H9 (cell line): ENCODE measurements at regions not wholly inside any gene's neighbourhood (a gene's known extent, or its start where the extent isn't known, plus 50 kb on each side); places are given as distances from the start of the nearest gene placed in this dataset.
"Not testable (repeated sequence)": the region's sequence is repeated elsewhere in the genome, so short reads cannot be mapped to it uniquely, and the experiment has no call there.

ENCODE experiments used
- DNase-seq: peaks from one replicate; pipeline ENCODE4 v3.0.0-alpha.2; 2017
- H2AFZ ChIP-seq: one replicate; pipeline ENCODE4 v1.6.1; 2013; ENCODE audit warnings: mild to moderate bottlenecking, low read length, control low read depth, moderate library complexity
- H2AK5ac ChIP-seq: 2 replicates; pipeline ENCODE4 v1.6.1; 2013; ENCODE audit warnings: low read length, control low read depth, mixed read lengths; ENCODE audit not compliant: insufficient read length
- H2BK120ac ChIP-seq: one replicate; pipeline ENCODE4 v1.6.1; 2013; ENCODE audit warnings: low read depth, mild to moderate bottlenecking, low read length, control low read depth, inconsistent platforms; ENCODE audit not compliant: poor library complexity, severe bottlenecking
- H2BK12ac ChIP-seq: 2 replicates; pipeline ENCODE4 v1.6.1; 2013; ENCODE audit warnings: low read length, control low read depth, mixed read lengths, low read depth; ENCODE audit not compliant: insufficient read length
- H2BK15ac ChIP-seq: 2 replicates; pipeline ENCODE4 v1.6.1; 2013; ENCODE audit warnings: low read depth, low read length, control low read depth
- H2BK20ac ChIP-seq: one replicate; pipeline ENCODE4 v1.6.1; 2013; ENCODE audit warnings: low read depth, mild to moderate bottlenecking, low read length, control low read depth, inconsistent platforms; ENCODE audit not compliant: poor library complexity, severe bottlenecking
- H2BK5ac ChIP-seq: 2 replicates; pipeline ENCODE4 v1.6.1; 2013; ENCODE audit warnings: low read length, control low read depth, mixed read lengths; ENCODE audit not compliant: insufficient read length
- H3K14ac ChIP-seq: 2 replicates; pipeline ENCODE4 v1.6.1; 2013; ENCODE audit warnings: low read length, control low read depth; ENCODE audit not compliant: insufficient read depth
- H3K18ac ChIP-seq: 2 replicates; pipeline ENCODE4 v1.6.1; 2013; ENCODE audit warnings: low read depth, mild to moderate bottlenecking, mixed read lengths, low read length, control low read depth; ENCODE audit not compliant: insufficient read length
- H3K23ac ChIP-seq: 2 replicates; pipeline ENCODE4 v1.6.1; 2013; ENCODE audit warnings: low read length, control low read depth, mixed read lengths, low read depth; ENCODE audit not compliant: insufficient read length
- H3K23me2 ChIP-seq: 2 replicates; pipeline ENCODE4 v1.6.1; 2013; ENCODE audit warnings: low read depth, mild to moderate bottlenecking, mixed read lengths, low read length, control low read depth; ENCODE audit not compliant: insufficient read length, poor library complexity, severe bottlenecking
- H3K27ac ChIP-seq: 2 replicates; pipeline ENCODE4 v1.5.1; 2013; ENCODE audit warnings: low read length, control low read depth, mixed read lengths, low read depth; ENCODE audit not compliant: insufficient read length
- H3K27me3 ChIP-seq: 2 replicates; pipeline ENCODE4 v1.6.1; 2013; ENCODE audit warnings: low read length, control low read depth, inconsistent platforms; ENCODE audit not compliant: insufficient read depth
- H3K4ac ChIP-seq: 2 replicates; pipeline ENCODE4 v1.6.1; 2013; ENCODE audit warnings: low read depth, mild to moderate bottlenecking, control low read depth, inconsistent platforms, low read length, moderate library complexity
- H3K4me1 ChIP-seq: 2 replicates; pipeline ENCODE4 v1.6.1; 2013; ENCODE audit warnings: low read length, control low read depth, inconsistent platforms; ENCODE audit not compliant: insufficient read depth
- H3K4me2 ChIP-seq: 2 replicates; pipeline ENCODE4 v1.6.1; 2013; ENCODE audit warnings: low read length, control low read depth, mixed read lengths; ENCODE audit not compliant: insufficient read length, insufficient read depth
- H3K56ac ChIP-seq: 2 replicates; pipeline ENCODE4 v1.6.1; 2013; ENCODE audit warnings: low read depth, mild to moderate bottlenecking, mixed read lengths, low read length, control low read depth; ENCODE audit not compliant: insufficient read length
- H3K79me1 ChIP-seq: 2 replicates; pipeline ENCODE4 v1.6.1; 2013; ENCODE audit warnings: low read depth, mild to moderate bottlenecking, moderate library complexity, low read length, control low read depth, inconsistent platforms; ENCODE audit not compliant: insufficient read depth, poor library complexity, severe bottlenecking
- H3K79me2 ChIP-seq: 2 replicates; pipeline ENCODE4 v1.6.1; 2013; ENCODE audit warnings: low read length, control low read depth, inconsistent platforms; ENCODE audit not compliant: insufficient read depth
- H3K9ac ChIP-seq: 2 replicates; pipeline ENCODE4 v1.6.1; 2013; ENCODE audit warnings: low read length, control low read depth, mixed read lengths; ENCODE audit not compliant: insufficient read length; ENCODE audit errors: extremely low read depth
- H3K9me3 ChIP-seq: one replicate; pipeline ENCODE4 v1.6.1; 2013; ENCODE audit warnings: low read depth, low read length, inconsistent platforms; ENCODE audit not compliant: control insufficient read depth
- H3T11ph ChIP-seq: one replicate; pipeline ENCODE4 v1.6.1; 2013; ENCODE audit warnings: mild to moderate bottlenecking, low read length, control low read depth, inconsistent platforms
- H4K20me1 ChIP-seq: one replicate; pipeline ENCODE4 v1.6.1; 2013; ENCODE audit not compliant: control insufficient read depth, insufficient read length, insufficient read depth
- H4K5ac ChIP-seq: 2 replicates; pipeline ENCODE4 v1.6.1; 2013; ENCODE audit warnings: low read depth, mild to moderate bottlenecking, mixed read lengths, low read length, control low read depth; ENCODE audit not compliant: insufficient read length
- H4K8ac ChIP-seq: replicated peaks from 2 replicates; pipeline ENCODE4 v1.6.1; 2013; ENCODE audit warnings: low read length, control low read depth, mixed read lengths, low read depth; ENCODE audit not compliant: insufficient read length
- H4K91ac ChIP-seq: 2 replicates; pipeline ENCODE4 v1.6.1; 2013; ENCODE audit warnings: low read depth, mild to moderate bottlenecking, moderate library complexity, mixed read lengths, low read length, control low read depth; ENCODE audit not compliant: insufficient read length
- H3K27ac Mint-ChIP-seq, 3 experiments: 2 replicates in 2 of 3; 3 replicates in 1 of 3; pipeline ENCODE4 v1.8.0; 2020 to 2021; ENCODE audit warnings: mixed read lengths in 3 of 3, mild to moderate bottlenecking in 1 of 3, moderate library complexity in 1 of 3
- H3K27me3 Mint-ChIP-seq: 2 replicates; pipeline ENCODE4 v1.8.0; 2021; ENCODE audit warnings: low read depth, mild to moderate bottlenecking, moderate library complexity, mixed read lengths
- H3K36me3 Mint-ChIP-seq, 3 experiments: 2 replicates in 2 of 3; 3 replicates in 1 of 3; pipeline ENCODE4 v1.8.0; 2020 to 2021; ENCODE audit warnings: low read depth in 3 of 3, mixed read lengths in 3 of 3; ENCODE audit not compliant: insufficient read depth in 1 of 3
- H3K4me1 Mint-ChIP-seq, 2 experiments: 2 replicates each; pipeline ENCODE4 v1.8.0; 2020; ENCODE audit warnings: mixed read lengths in 2 of 2
- H3K4me3 Mint-ChIP-seq, 2 experiments: 2 replicates in 1 of 2; 3 replicates in 1 of 2; pipeline ENCODE4 v1.8.0; 2020 to 2021; ENCODE audit warnings: mild to moderate bottlenecking in 2 of 2, mixed read lengths in 2 of 2, moderate library complexity in 1 of 2
- H3K9me3 Mint-ChIP-seq, 2 experiments: 2 replicates in 1 of 2; 3 replicates in 1 of 2; pipeline ENCODE4 v1.8.0; 2020; ENCODE audit warnings: mild to moderate bottlenecking in 2 of 2, mixed read lengths in 2 of 2, moderate library complexity in 1 of 2
- WGBS: extraction: QIAGEN DNeasy Blood & Tissue Kit; methylation state at CpG from one replicate; pipeline ENCODE4 v1.1.7; 2013; ENCODE audit warnings: missing lambda C conversion rate, low lambda C conversion rate, mixed read lengths; ENCODE audit not compliant: insufficient read length; ENCODE audit errors: extremely low coverage; 5-methylcytosine and 5-hydroxymethylcytosine counted together

DNA sequence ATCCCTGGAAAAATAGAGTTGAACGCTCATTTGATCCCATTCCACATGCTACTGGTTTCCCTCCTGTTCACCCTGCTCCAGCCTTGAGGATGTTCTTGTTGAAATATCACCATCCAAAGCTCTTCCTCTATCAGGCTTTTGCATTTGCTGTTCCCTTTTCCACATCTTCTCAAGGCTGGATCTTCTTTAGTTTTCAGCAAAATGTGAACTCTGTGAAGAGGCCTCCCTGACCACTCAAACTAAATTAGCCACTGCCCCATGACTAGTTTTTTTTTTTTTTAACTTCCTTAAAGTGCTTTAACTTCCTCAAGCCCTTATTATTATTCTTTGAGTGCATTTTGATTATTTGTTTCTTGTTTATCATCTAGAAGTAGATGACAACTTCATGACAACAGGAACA is 119.3 kb upstream of the ZNF658 start:
- H3K23me2 ChIP-seq, H4K91ac ChIP-seq, H3K79me2 ChIP-seq, H3K56ac ChIP-seq, H3K4me2 ChIP-seq, H3K79me1 ChIP-seq, H3K4me1 ChIP-seq, DNase-seq, H4K5ac ChIP-seq, H3K9me3 Mint-ChIP-seq, H2BK12ac ChIP-seq, H3K4me3 Mint-ChIP-seq, H3K27ac ChIP-seq, H3K9ac ChIP-seq, H4K8ac ChIP-seq, H2BK15ac ChIP-seq, H2BK5ac ChIP-seq, H3K23ac ChIP-seq, H2BK20ac ChIP-seq, H3K18ac ChIP-seq, H2AFZ ChIP-seq, H2AK5ac ChIP-seq, H3K36me3 Mint-ChIP-seq, H3K14ac ChIP-seq, H3K27me3 Mint-ChIP-seq, H3K4ac ChIP-seq, H4K20me1 ChIP-seq, H3K27ac Mint-ChIP-seq, H3K27me3 ChIP-seq, H3T11ph ChIP-seq, H2BK120ac ChIP-seq, H3K9me3 ChIP-seq: not testable (repeated sequence)
- no CpG with 5 or more reads among the region's 1 CpG for WGBS
- peaks cover 8 to 12% of the 10 kb centered on the region in 2 experiments for H3K4me1 Mint-ChIP-seq

DNA sequence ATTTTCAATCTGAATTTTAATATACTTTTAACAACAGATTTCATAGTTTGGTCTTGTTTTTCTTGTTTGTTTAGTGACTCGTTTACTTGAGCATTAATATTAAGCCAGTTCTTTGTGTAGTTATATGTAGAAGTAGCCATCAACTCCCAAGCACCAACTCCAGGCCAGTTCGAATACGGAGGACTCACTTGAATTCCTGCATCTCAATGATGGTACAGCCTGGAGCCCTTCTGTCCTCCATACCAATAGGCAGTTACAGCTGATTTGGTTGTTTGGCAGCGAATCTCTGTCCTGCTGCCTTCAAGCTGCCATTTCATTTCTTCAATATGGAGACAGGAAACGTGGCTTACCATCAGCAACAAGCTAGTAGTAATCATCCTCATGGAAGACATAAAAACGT is 118.5 kb upstream of the ZNF658 start:
- H2BK15ac ChIP-seq, H3K4me3 Mint-ChIP-seq, H3K27me3 Mint-ChIP-seq, H2AK5ac ChIP-seq, H3K27me3 ChIP-seq, H3K56ac ChIP-seq, H3K79me2 ChIP-seq, H3K14ac ChIP-seq, H3K9me3 ChIP-seq, H4K5ac ChIP-seq, H3K18ac ChIP-seq, H3T11ph ChIP-seq, H3K27ac Mint-ChIP-seq, H2BK120ac ChIP-seq, H3K23ac ChIP-seq, H3K4me2 ChIP-seq, H3K79me1 ChIP-seq, H3K27ac ChIP-seq, H3K4me1 ChIP-seq, H4K20me1 ChIP-seq, H3K9ac ChIP-seq, H2BK12ac ChIP-seq, H3K4ac ChIP-seq, H2BK20ac ChIP-seq, H4K91ac ChIP-seq, DNase-seq, H4K8ac ChIP-seq, H3K9me3 Mint-ChIP-seq, H3K36me3 Mint-ChIP-seq, H3K23me2 ChIP-seq, H2BK5ac ChIP-seq, H2AFZ ChIP-seq: not testable (repeated sequence)
- H3K4me1 Mint-ChIP-seq = peaks cover 8 to 12% of the 10 kb centered on the region in 2 experiments
- WGBS = no CpG with 5 or more reads among the region's 6 CpGs
